ENCODE measurements at regions not wholly inside any gene's neighbourhood (a gene's known extent, or its start where the extent isn't known, plus 50 kb on each side); places are given as distances from the start of the nearest gene placed in this dataset.
"Not testable (repeated sequence)": the region's sequence is repeated elsewhere in the genome, so short reads cannot be mapped to it uniquely, and the experiment has no call there.

DNA sequence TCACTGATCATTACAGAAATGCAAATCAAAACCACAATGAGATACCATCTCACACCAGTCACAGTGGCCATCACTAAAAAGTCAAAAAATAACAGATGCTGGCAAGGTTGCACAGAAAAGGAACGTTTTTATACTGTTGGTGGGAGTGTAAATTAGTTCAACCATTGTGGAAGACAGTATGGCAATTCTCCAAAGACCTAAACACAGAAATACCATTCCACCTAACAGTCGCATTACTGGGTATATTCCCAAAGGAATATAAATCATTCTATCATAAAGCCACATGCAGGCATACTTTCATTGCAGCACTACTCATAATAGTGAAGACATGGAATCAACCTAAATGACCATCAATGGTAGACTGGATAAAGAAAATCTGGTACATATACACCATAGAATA, 83.2 kb upstream of the ARID5B start:
- not testable (repeated sequence) for DNase-seq

GRCh38 chr10:61819208-61819607, 82.3 kb upstream of the ARID5B start:
- DNase-seq: no peak

GRCh38 chr10:61821153-61821552, 80.3 kb upstream of the ARID5B start:
- DNase-seq: no peak

DNA sequence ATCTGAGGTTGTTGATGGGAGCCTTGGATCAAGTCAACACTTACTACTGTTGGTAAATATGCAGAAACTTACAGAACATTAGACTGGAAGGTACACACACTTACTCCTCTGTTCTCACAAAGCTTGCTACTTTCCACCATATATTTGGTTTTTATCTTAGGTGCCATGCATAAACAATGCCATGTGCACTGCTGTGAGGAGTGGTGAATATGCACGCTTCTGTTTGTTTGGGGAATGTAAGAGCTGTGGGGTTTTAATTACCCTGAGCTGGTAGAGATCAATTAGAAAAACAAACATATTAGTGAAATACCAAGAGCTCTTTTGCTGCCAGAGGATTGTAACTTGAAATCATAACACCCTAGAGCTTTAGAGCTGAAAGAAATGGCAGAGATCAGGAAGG, 79.8 kb upstream of the ARID5B start:
- no peak for DNase-seq

GRCh38 chr10:61822096-61822495, 79.4 kb upstream of the ARID5B start:
- DNase-seq: no peak

DNA sequence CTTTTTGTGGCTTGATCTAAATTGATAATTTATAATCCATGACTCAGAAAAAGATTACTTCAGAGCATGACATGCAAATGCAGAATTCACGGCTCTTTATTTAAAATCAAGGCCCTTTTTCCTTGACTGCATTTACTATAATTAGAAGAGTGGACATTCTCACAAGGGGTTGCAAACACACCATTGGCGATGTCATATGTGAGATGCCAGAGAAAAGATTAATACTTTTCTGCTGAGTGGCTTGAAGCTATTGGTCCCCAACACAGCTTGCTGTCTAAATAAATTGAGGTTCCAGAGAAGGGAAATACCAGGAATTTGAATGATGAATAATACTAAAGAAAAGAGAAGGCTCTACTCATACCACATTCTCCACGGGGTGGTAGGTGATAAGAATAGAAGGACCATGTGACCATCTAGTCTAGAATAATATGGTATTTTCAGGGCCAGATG, 78.7 kb upstream of the ARID5B start:
- DNase-seq: no peak

GRCh38 chr10:61825001-61825400, 76.5 kb upstream of the ARID5B start:
- DNase-seq: no peak

- no peak for DNase-seq
Measured at GRCh38 chr10:61825628-61826027, 75.9 kb upstream of the ARID5B start.

DNA sequence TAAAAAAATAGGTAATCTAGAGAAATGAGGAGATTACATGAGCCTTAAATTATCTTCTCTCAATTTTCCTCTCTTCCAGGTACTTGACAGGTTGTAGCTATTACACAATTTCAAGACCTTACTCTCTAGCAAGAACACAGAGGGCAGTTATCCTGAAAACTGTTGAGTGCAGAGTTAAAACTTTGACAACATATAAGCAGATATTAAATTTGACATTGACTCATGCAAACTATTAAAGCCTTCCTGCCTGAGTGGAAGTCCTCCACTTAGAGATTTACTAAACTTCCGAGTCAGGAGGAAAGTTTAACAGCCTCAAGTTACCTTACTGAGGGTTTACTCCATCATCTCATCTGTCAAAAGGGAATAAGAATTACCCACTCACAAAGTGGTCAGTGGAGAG, 73.5 kb upstream of the ARID5B start:
- no peak for DNase-seq

DNA sequence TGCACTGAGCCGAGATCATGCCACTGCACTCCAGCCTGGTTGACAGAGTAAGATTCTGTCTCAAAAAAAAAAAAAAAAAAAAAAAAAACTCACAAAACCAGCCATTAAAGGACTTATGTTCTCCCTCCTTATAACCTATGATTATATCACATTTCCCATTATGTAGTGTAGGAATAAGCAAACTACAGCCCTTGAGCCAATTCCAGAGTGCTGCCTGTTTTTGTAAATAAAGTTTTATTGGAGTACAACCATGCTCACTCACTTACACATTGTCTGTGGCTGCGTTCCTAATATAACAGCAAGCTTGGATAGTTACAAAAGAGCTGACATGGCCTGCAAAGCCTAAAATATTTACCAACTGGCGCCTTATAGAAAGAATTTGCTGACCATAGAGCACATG, 72.7 kb upstream of the ARID5B start:
- no peak for DNase-seq

DNA sequence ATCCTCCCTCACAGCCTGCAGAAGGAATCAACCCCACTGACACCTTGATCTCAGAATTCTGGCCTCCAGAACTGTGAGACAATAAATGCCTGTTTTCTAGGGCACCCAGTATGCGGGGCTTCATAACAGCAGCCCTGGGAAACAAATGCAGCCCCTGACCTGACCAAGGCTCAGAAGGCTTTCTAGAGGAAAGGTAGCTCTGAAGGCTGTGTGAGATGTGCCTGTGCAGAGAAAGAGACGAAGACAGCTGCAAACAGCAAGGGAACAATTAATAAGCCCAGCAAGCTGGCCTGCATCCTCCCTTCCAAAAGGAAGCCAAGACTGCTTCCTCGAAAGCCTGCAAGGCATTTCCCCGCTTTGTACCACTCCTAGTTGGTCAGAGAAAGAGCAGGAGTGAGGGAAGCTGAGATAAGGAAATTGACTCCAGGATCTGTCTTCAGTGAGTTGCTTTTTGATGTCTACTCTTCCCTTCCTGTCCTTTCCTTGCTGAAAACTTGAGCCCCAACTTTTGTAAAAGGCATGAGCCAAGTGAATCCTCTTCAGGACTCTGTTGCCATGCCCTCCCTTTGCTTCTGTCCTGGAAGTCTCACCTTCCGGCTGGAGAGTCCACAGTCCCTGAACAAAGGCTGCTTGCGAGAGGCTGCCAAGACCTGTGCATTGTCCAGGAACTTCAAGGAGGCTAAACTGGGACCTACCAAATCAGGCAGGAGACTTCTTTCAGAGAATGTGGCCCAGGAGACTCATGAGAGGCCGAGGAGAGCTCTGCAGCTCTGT, 71.2 kb upstream of the ARID5B start:
- peak; percentile 21 for DNase-seq

GRCh38 chr10:61830846-61831273, 70.6 kb upstream of the ARID5B start:
- DNase-seq: no peak

GRCh38 chr10:61832866-61833481, 68.5 kb upstream of the ARID5B start:
- no peak for DNase-seq

DNA sequence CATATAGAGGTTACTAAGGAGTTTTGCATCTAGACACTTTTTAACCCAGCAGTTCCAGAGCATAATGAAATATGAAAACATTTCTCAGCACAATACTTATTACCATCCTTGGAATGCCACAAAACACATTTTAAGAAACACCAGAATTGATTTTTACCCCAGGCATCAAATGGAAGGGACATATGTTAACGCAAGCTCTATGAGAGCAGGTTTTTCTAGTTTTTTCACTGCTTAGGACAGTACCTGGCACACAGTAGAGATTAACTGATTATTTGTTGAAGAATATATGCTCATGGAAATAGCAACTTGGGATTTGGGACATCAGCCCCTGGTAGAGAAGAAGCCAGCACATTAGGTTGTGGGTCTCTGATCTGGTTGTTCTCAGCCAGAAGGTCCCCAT, 67.0 kb upstream of the ARID5B start:
- peak; percentile 17 for DNase-seq

DNA sequence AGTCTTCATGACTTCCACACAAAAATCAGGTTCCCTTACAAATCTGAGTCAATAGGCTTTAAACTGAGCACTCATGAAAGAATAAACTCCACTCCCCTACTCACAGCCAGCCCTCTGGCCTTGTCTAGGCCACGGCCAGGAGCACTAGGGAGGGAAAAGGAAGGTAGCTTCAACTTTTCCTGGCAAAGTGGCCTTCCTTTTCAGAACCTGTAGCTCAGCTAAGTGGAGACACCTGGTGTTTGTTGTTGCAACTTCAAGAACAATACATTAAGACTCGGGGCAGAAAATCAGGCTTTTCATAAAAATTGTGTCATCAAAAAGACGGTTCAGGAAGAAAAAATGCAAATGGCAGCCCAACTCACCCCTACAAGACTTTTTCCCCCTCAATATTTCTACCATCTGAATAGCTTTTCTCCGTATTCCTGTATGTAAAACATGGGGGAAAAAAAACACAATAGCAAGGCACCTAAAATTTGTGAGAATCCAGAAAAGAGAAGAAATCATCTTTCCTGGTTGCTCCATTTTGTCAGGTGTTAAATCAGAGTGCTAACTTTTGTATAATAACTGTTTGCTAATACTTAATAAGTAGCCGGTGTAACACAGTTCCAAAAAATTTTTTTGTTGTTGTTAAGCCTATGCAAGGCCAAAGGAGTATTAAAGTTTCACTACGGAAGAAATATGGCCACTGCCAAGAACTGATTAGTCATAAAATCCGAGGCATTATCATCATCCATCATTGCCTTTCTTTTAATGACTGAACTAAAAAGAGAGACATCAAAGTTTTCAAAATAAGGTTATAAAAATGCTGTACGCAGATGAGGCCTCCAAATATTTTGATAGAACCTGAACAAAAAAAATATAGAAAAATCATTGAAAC, 66.2 kb upstream of the ARID5B start:
- peak; percentile 82 for DNase-seq

DNA sequence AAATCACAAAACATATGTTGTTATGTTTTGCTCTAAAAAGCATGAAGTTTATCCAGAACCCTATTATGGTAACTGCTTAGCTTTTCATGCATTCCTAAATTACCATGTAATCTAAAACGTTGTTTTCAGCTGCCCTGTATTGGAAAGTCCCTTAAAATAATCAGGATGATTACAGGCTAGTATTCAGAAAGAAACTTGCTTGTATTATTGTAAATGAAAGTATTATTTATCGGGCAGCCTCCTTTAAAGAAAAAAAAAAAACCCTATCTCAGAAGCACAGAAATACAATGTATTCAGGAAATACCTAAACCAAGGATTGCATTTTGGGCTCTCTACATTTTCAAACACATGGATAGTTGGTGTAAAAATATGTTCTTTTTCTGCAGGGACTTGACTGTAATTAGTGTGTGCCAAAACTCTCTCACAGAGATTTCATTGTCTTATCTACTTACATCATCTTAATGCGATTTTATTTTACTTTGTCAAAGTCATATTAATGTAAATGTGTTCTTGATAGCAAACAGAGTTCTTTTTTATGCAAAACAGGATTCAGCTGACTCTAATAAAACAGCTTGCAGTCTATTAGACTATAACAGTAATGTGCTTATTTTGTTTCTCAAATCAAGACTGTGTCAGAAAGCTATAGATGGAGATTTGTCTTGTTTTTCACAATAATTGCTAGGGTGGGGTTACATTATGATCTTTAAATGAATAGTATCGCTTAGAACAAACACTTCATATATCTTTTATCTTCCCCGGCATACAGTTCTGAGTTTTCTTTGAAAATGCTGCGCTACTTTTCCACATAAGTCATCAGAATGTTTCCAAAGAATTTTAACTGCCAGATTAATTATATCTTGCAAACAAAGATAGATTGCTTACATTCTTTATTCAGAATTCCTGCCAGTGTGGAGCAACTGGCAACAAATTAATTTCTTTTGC, 65.3 kb upstream of the ARID5B start:
- DNase-seq: peak; percentile 67

DNA sequence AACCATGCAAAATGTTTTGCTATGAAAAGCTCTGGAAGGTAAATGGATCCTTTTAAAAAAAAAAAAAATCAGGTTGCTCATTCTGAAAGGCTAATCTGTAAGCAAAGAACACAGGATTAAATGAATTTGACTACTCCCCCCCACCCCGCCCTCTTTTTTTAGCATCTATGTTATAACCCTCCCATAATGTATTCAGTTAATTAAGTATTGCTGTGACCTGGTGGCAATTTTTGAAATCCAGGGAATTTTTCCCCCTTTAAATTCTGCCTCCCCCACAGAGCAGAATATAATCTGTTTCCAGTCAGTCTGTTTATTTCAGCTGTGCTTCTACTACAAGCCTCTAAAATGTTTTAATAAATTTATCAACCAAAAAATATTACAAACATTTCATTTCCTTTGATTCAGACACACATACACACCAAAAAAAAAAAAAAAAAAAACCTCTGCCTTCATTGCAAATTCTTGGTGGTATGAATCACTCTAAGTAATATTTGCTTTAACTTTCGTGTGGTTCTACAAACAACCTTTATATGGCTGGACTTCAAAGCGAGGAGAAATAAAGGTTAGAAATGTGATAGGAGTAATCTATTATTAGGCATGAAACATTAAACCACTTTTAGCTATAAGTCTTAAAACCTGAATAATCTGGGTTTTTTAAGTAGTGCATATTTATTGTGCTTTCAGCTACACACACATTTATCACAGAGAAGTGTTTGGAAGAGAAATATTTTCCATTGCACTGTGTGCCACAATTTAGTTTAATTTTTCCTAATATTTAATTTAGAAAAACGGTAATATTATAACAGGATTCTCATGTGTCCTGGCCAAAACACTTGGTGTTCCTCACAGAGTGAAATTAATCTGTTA, 64.4 kb upstream of the ARID5B start:
- DNase-seq: peak; percentile 20

DNA sequence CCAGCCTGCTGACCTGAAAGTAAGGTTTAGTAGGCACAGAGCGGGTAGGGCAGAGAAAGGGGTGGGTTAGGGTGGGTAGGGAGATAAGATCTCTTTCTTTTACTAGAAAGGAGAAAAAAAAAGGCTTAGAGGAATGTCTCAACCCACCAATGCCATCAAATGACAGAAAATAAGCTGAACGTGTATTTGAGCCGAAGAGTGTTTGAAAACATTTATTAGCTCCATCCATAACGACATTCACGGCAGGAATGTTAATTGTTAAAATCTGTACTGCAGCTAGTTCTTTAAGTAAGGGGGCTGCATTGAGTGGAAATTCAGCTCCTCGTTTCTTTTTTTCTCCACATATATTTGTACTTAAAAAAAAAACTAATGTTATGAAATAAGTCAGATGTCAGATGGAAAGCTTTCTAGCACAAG, 63.7 kb upstream of the ARID5B start:
- peak; percentile 39 for DNase-seq

DNA sequence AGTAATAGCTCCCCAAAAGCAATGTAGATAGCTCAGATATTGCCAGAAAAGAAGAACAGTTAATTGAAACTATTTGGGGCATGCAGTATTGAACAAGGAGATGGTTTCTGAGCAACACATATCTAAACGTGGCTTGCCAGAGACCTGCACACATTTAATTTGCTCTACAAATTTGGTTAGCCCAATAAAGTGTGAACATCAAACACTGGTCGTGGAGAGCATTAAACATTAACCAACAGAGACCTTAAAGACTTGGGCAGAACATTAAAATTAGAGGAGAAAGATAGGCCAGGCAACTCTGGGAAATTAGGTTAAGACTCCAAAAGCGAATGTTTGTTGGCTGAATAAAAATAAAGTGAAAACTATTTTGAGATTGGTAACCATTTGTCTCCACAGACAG, 61.6 kb upstream of the ARID5B start:
- DNase-seq: no peak

GRCh38 chr10:61840403-61840802, 61.1 kb upstream of the ARID5B start:
- DNase-seq: no peak

DNA sequence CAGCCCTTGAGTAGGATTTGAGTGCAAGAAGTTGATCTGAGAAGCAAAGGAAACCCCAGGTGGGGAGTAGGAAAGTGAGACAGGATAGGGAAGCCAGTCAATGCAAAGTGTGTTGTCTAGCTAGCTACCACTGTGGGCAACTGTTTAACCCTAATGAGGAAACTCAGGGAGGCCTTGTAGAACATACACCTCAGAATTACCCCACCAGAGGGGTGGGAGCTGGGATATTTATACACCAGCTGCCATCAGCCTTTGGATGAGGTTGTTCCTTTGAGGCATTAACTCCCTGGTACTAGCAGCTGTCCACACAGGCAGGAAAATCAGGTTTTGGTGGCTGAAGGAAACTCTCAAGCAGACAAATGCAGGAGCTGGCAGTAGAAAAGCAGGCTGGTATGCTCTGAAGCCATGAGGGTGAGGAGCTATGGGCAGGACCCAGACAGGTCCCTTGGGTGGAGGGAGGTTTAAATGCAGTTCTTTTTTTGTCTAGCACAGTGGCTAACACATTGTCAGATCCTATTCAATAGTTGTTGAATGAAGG, 60.1 kb upstream of the ARID5B start:
- no peak for DNase-seq

Data from tongue (tissue), 1 donor.